ENCODE measurements at regions not wholly inside any gene's neighbourhood (a gene's known extent, or its start where the extent isn't known, plus 50 kb on each side); places are given as distances from the start of the nearest gene placed in this dataset.

DNA sequence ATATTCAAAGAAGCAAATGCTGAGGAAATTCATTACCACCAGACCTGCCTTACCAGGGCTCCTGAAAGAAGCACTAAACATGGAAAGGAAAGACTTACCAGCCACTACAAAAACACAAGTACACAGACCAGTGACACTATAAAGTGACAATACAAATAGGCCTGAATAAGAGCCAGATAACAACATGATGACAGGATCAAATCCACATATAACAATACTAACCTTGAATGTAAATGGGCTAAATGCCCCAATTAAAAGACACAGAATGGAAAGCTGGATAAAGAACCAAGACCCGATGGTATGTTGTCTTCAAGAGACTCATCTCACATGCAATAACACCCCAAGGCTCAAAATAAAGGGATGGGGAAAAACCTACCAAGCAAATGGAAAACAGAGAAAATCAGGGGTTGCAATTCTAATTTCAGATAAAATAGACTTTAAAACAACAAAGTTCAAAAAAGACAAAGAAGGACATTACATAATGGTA, 353.4 kb downstream of the LNPK start:
- Histone ChIP-seq H3K4me3 (ENCODE audit: low read depth, low read length) (no peak overlapping the region), H3K27me3 (ENCODE audit: control insufficient read depth, insufficient read depth, low read length) (no peaks in the 10 kb centered on the region), H3K36me3 (ENCODE audit: control insufficient read depth, insufficient read depth, low read length) (no peaks in the 10 kb centered on the region)
- TF ChIP-seq CTCF (IDR thresholded peaks at IDR 0.05; ENCODE audit: insufficient read depth, low read length, poor library complexity, severe bottlenecking): no peak
- DNase-seq (ENCODE audit: low read depth): no peak

- H3K4me3 ChIP-seq (ENCODE audit: low read depth, low read length): no peak overlapping the region
- TF ChIP-seq CTCF (IDR thresholded peaks at IDR 0.05; ENCODE audit: insufficient read depth, low read length, poor library complexity, severe bottlenecking): no peak
- no peaks in the 10 kb centered on the region for H3K27me3 ChIP-seq (ENCODE audit: control insufficient read depth, insufficient read depth, low read length)
- DNase-seq (ENCODE audit: low read depth): no peak
- no peaks in the 10 kb centered on the region for H3K36me3 ChIP-seq (ENCODE audit: control insufficient read depth, insufficient read depth, low read length)
Observed at GRCh38 chr2:175647058-175647457, 355.0 kb downstream of the LNPK start.

DNA sequence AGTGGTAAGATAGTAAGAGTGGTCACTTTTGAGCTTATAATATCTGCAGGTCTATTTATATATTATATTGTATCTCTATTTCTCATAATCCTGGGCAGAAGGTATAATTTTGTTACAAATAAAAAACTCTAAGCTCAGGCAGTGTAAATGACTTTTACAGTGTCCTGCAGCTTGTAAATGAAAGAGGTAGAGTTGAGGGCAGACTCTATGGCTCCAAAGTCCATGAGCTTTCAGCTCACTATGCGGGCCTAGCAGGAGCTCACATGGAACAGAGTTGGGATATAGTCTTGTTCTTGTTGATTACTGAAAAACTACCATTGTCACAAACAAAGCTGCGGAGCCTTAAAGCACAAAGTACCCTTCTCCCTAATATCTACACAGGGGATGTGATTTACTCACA, 361.4 kb downstream of the LNPK start:
- no peak for TF ChIP-seq CTCF (IDR thresholded peaks at IDR 0.05; ENCODE audit: insufficient read depth, low read length, poor library complexity, severe bottlenecking)
- no peak overlapping the region for H3K4me3 ChIP-seq (ENCODE audit: low read depth, low read length)
- DNase-seq (ENCODE audit: low read depth): no peak
- H3K36me3 ChIP-seq (ENCODE audit: control insufficient read depth, insufficient read depth, low read length): no peaks in the 10 kb centered on the region
- H3K27me3 ChIP-seq (ENCODE audit: control insufficient read depth, insufficient read depth, low read length): no peaks in the 10 kb centered on the region

DNA sequence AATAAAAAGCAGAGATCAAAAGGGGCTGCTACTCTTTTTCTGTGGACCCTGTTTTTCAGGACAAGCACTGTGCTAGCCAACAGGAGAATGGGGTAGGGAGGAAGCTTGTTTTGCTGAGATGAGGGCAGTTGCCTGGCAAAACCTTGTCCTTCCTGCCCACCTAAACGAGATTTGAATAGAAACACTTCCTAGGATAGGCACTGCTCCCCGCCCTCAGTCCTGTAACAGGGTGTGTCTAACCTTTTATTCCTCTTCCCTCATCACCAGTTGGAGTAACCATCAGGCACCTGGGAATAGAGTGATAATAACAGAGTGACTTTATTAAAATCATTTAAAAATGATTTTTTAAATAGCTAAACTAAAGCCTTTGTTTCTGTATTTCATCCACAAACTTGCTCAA, 368.8 kb downstream of the LNPK start:
- no peak for DNase-seq (ENCODE audit: low read depth)
- no peaks in the 10 kb centered on the region for H3K36me3 ChIP-seq (ENCODE audit: control insufficient read depth, insufficient read depth, low read length)
- no peak overlapping the region for H3K4me3 ChIP-seq (ENCODE audit: low read depth, low read length)
- TF ChIP-seq CTCF (IDR thresholded peaks at IDR 0.05; ENCODE audit: insufficient read depth, low read length, poor library complexity, severe bottlenecking): no peak
- H3K27me3 ChIP-seq (ENCODE audit: control insufficient read depth, insufficient read depth, low read length): no peaks in the 10 kb centered on the region

- TF ChIP-seq CTCF (IDR thresholded peaks at IDR 0.05; ENCODE audit: insufficient read depth, low read length, poor library complexity, severe bottlenecking): no peak
- Histone ChIP-seq H3K27me3 (ENCODE audit: control insufficient read depth, insufficient read depth, low read length) (no peaks in the 10 kb centered on the region), H3K4me3 (ENCODE audit: low read depth, low read length) (no peak overlapping the region), H3K36me3 (ENCODE audit: control insufficient read depth, insufficient read depth, low read length) (no peaks in the 10 kb centered on the region)
- no peak for DNase-seq (ENCODE audit: low read depth)
Observed at GRCh38 chr2:175631245-175631623, 370.8 kb downstream of the LNPK start.
